ENCODE measurements at regions not wholly inside any gene's neighbourhood (a gene's known extent, or its start where the extent isn't known, plus 50 kb on each side); places are given as distances from the start of the nearest gene placed in this dataset.

GRCh38 chr2:129881786-129882396, 97.6 kb upstream of the RAB6C start:
- DNase-seq (ENCODE audit: low read depth, low spot score): no peak

- DNase-seq (ENCODE audit: low read depth, low spot score): no peak
Observed at GRCh38 chr2:129882476-129882875, 97.0 kb upstream of the RAB6C start.

- DNase-seq (ENCODE audit: low read depth, low spot score): no peak
Observed at GRCh38 chr2:129883121-129883520, 96.3 kb upstream of the RAB6C start.

- no peak for DNase-seq (ENCODE audit: low read depth, low spot score)
Observed at GRCh38 chr2:129884221-129884786, 95.2 kb upstream of the RAB6C start.

- no peak for DNase-seq (ENCODE audit: low read depth, low spot score)
Observed at GRCh38 chr2:129885735-129886134, 93.7 kb upstream of the RAB6C start.

GRCh38 chr2:129887688-129888266, 91.7 kb upstream of the RAB6C start:
- DNase-seq (ENCODE audit: low read depth, low spot score): no peak

GRCh38 chr2:129888461-129888860, 91.0 kb upstream of the RAB6C start:
- DNase-seq (ENCODE audit: low read depth, low spot score): no peak

- DNase-seq (ENCODE audit: low read depth, low spot score): no peak
Observed at GRCh38 chr2:129888896-129889295, 90.6 kb upstream of the RAB6C start.

GRCh38 chr2:129891341-129892320, 87.8 kb upstream of the RAB6C start:
- no peak for DNase-seq (ENCODE audit: low read depth, low spot score)

- DNase-seq (ENCODE audit: low read depth, low spot score): no peak
Observed at GRCh38 chr2:129892360-129892759, 87.1 kb upstream of the RAB6C start.

- no peak for DNase-seq (ENCODE audit: low read depth, low spot score)
Observed at GRCh38 chr2:129892773-129893172, 86.7 kb upstream of the RAB6C start.

- DNase-seq (ENCODE audit: low read depth, low spot score): no peak
Observed at GRCh38 chr2:129893244-129893643, 86.2 kb upstream of the RAB6C start.

GRCh38 chr2:129894616-129895015, 84.8 kb upstream of the RAB6C start:
- DNase-seq (ENCODE audit: low read depth, low spot score): no peak

GRCh38 chr2:129895061-129895460, 84.4 kb upstream of the RAB6C start:
- DNase-seq (ENCODE audit: low read depth, low spot score): no peak

GRCh38 chr2:129895526-129896082, 83.9 kb upstream of the RAB6C start:
- DNase-seq (ENCODE audit: low read depth, low spot score): no peak

- DNase-seq (ENCODE audit: low read depth, low spot score): no peak
Observed at GRCh38 chr2:129896226-129897100, 83.0 kb upstream of the RAB6C start.

GRCh38 chr2:129901754-129902415, 77.6 kb upstream of the RAB6C start:
- no peak for DNase-seq (ENCODE audit: low read depth, low spot score)

- no peak for DNase-seq (ENCODE audit: low read depth, low spot score)
Observed at GRCh38 chr2:129902731-129903585, 76.5 kb upstream of the RAB6C start.

Measured in smooth muscle cell of the brain vasculature (primary cell).